Fibroblast of skin of scalp (primary cell): ENCODE measurements at regions not wholly inside any gene's neighbourhood (a gene's known extent, or its start where the extent isn't known, plus 50 kb on each side); places are given as distances from the start of the nearest gene placed in this dataset.
A peak's percentile ranks its signal among the peaks of the same experiment; 100 is the strongest.
"Not testable (repeated sequence)": the region's sequence is repeated elsewhere in the genome, so short reads cannot be mapped to it uniquely, and the experiment has no call there.

ENCODE experiments used
- DNase-seq: peaks from one replicate; pipeline ENCODE4 v3.0.0-alpha.2; 2013

- DNase-seq: no peak
Measured at GRCh38 chr13:101003566-101003965, 329.0 kb upstream of the TMTC4 start.

GRCh38 chr13:100989392-100989791, 314.8 kb upstream of the TMTC4 start:
- DNase-seq: no peak

- DNase-seq: no peak
Measured at GRCh38 chr13:100988921-100989320, 314.3 kb upstream of the TMTC4 start.

GRCh38 chr13:100987948-100988347, 313.4 kb upstream of the TMTC4 start:
- DNase-seq: peak; percentile 29

- no peak for DNase-seq
Measured at GRCh38 chr13:100986571-100986970, 312.0 kb upstream of the TMTC4 start.

- no peak for DNase-seq
Measured at GRCh38 chr13:100984085-100984705, 309.6 kb upstream of the TMTC4 start.

- DNase-seq: no peak
Measured at GRCh38 chr13:100983111-100983510, 308.5 kb upstream of the TMTC4 start.

GRCh38 chr13:100980171-100980570, 305.6 kb upstream of the TMTC4 start:
- peak; percentile 3 for DNase-seq

- DNase-seq: no peak
Measured at GRCh38 chr13:100977841-100978240, 303.2 kb upstream of the TMTC4 start.

GRCh38 chr13:100976993-100977392, 302.4 kb upstream of the TMTC4 start:
- peak; percentile 12 for DNase-seq

- DNase-seq: not testable (repeated sequence)
Measured at GRCh38 chr13:100975666-100976065, 301.1 kb upstream of the TMTC4 start.

- no peak for DNase-seq
Measured at GRCh38 chr13:100962585-100962984, 288.0 kb upstream of the TMTC4 start.

GRCh38 chr13:100961186-100961585, 286.6 kb upstream of the TMTC4 start:
- DNase-seq: no peak

GRCh38 chr13:100958831-100959230, 284.2 kb upstream of the TMTC4 start:
- DNase-seq: no peak

- DNase-seq: no peak
Measured at GRCh38 chr13:100957741-100958140, 283.1 kb upstream of the TMTC4 start.

GRCh38 chr13:100954430-100955305, 280.1 kb upstream of the TMTC4 start:
- DNase-seq: peak; percentile 36

GRCh38 chr13:100951016-100951415, 276.4 kb upstream of the TMTC4 start:
- no peak for DNase-seq

GRCh38 chr13:100948937-100949336, 274.3 kb upstream of the TMTC4 start:
- not testable (repeated sequence) for DNase-seq

GRCh38 chr13:100946588-100946987, 272.0 kb upstream of the TMTC4 start:
- DNase-seq: no peak

- DNase-seq: no peak
Measured at GRCh38 chr13:100944791-100945345, 270.3 kb upstream of the TMTC4 start.

GRCh38 chr13:100942742-100943141, 268.1 kb upstream of the TMTC4 start:
- DNase-seq: no peak

GRCh38 chr13:100941377-100942368, 267.1 kb upstream of the TMTC4 start:
- DNase-seq: no peak
